ENCODE measurements at regions not wholly inside any gene's neighbourhood (a gene's known extent, or its start where the extent isn't known, plus 50 kb on each side); places are given as distances from the start of the nearest gene placed in this dataset.
"Not testable (repeated sequence)": the region's sequence is repeated elsewhere in the genome, so short reads cannot be mapped to it uniquely, and the experiment has no call there.

GRCh38 chr2:87604279-87604818, 143.5 kb upstream of the PLGLB2 start:
- not testable (repeated sequence) for TF ChIP-seq OSR1 (CRISPR knock-in tag; IDR thresholded peaks at IDR 0.05); ZC3H10 (CRISPR knock-in tag; IDR thresholded peaks at IDR 0.05); ZNF565 (CRISPR knock-in tag; conservative IDR thresholded peaks at IDR 0.05; ENCODE audit: low read depth); CSRNP3 (CRISPR knock-in tag; IDR thresholded peaks at IDR 0.05); PATZ1 (CRISPR knock-in tag; IDR thresholded peaks at IDR 0.05; ENCODE audit: borderline replicate concordance); ISL1 (CRISPR knock-in tag; IDR thresholded peaks at IDR 0.05); CSDC2 (CRISPR knock-in tag; IDR thresholded peaks at IDR 0.05); ARNTL (CRISPR knock-in tag; IDR thresholded peaks at IDR 0.05; ENCODE audit: borderline replicate concordance, low read depth); TCF4 (CRISPR knock-in tag; IDR thresholded peaks at IDR 0.05; ENCODE audit: borderline replicate concordance); POU6F1 (CRISPR knock-in tag; IDR thresholded peaks at IDR 0.05; ENCODE audit: borderline replicate concordance, low read depth); ZFP3 (CRISPR knock-in tag; IDR thresholded peaks at IDR 0.05)

Measured in SK-N-SH treated with all-trans-retinoic acid at 6 μM for 48 hours (cell line).